PC-3 (cell line): ENCODE measurements at regions not wholly inside any gene's neighbourhood (a gene's known extent, or its start where the extent isn't known, plus 50 kb on each side); places are given as distances from the start of the nearest gene placed in this dataset.

Source experiments
- CTCF ChIP-seq: fragments of 300-600 bp; sonication (generic); conservative IDR thresholded peaks from 2 replicates; pipeline ENCODE4 v1.5.1; 2017; ENCODE audit warnings: antibody characterized with exemption, low read depth, mild to moderate bottlenecking, low read length
- EZH2 ChIP-seq: fragments of 300-600 bp; sonication (generic); IDR thresholded peaks from one replicate; pipeline ENCODE4 v1.6.1; 2017; ENCODE audit warnings: antibody characterized with exemption, mild to moderate bottlenecking, low read length; ENCODE audit not compliant: unreplicated experiment
- EZH2phosphoT487 ChIP-seq: fragments of 300-600 bp; sonication (generic); IDR thresholded peaks from 2 replicates; pipeline ENCODE4 v1.6.1; 2018; ENCODE audit warnings: mild to moderate bottlenecking, antibody characterized with exemption, low read length, borderline replicate concordance

- TF ChIP-seq CTCF (no peak), EZH2 (no peak), EZH2phosphoT487 (no peak)
These were observed 109.6 kb upstream of the FAM3C start for GRCh38 chr7:121505540-121506182.
